ENCODE measurements at regions not wholly inside any gene's neighbourhood (a gene's known extent, or its start where the extent isn't known, plus 50 kb on each side); places are given as distances from the start of the nearest gene placed in this dataset.

DNA sequence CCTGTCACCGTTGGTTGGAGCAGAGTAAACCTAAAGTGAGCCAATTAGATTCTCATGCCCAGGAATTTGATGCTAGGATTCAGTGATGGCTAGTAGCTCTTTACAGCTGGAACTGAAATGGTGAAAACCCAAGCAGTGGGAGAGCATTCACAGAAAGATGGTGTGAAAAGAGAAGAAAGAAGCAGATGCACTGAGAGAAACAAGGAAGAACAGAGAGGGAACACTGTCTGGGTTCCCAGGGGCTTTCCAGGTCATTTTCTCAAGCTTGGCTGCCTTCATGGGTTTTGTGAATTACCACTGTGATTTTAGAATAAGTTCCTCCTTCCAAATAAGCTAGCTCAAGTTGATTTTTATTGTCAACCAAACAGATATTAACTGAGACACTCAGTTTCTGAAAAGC lies 104.1 kb upstream of the AKIRIN2 start:
- TF ChIP-seq, protein P1, sequence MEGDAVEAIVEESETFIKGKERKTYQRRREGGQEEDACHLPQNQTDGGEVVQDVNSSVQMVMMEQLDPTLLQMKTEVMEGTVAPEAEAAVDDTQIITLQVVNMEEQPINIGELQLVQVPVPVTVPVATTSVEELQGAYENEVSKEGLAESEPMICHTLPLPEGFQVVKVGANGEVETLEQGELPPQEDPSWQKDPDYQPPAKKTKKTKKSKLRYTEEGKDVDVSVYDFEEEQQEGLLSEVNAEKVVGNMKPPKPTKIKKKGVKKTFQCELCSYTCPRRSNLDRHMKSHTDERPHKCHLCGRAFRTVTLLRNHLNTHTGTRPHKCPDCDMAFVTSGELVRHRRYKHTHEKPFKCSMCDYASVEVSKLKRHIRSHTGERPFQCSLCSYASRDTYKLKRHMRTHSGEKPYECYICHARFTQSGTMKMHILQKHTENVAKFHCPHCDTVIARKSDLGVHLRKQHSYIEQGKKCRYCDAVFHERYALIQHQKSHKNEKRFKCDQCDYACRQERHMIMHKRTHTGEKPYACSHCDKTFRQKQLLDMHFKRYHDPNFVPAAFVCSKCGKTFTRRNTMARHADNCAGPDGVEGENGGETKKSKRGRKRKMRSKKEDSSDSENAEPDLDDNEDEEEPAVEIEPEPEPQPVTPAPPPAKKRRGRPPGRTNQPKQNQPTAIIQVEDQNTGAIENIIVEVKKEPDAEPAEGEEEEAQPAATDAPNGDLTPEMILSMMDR (IDR thresholded peaks at IDR 0.05; ENCODE audit: unreplicated experiment): no peak
- CTCF ChIA-PET: no interaction called here
- intact Hi-C loops (cut with micrococcal nuclease; ENCODE audit: unreplicated experiment): no loop called here
- H3K9me3 Mint-ChIP-seq (ENCODE audit: low read depth, unreplicated experiment): no peaks in the 10 kb centered on the region
- no peak overlapping the region for H3K4me3 Mint-ChIP-seq (ENCODE audit: low read depth, unreplicated experiment)
- no peaks in the 10 kb centered on the region for H3K36me3 Mint-ChIP-seq (ENCODE audit: insufficient read depth, unreplicated experiment)
- no TSS peak for BruUV-seq (replicated peaks)
- H3K27me3 Mint-ChIP-seq (ENCODE audit: unreplicated experiment): no peaks in the 10 kb centered on the region
- no peak overlapping the region for H3K27ac Mint-ChIP-seq (ENCODE audit: unreplicated experiment)
- no peaks in the 10 kb centered on the region for H3K4me1 Mint-ChIP-seq (ENCODE audit: low read depth, unreplicated experiment)
- DNase-seq: no peak

DNA sequence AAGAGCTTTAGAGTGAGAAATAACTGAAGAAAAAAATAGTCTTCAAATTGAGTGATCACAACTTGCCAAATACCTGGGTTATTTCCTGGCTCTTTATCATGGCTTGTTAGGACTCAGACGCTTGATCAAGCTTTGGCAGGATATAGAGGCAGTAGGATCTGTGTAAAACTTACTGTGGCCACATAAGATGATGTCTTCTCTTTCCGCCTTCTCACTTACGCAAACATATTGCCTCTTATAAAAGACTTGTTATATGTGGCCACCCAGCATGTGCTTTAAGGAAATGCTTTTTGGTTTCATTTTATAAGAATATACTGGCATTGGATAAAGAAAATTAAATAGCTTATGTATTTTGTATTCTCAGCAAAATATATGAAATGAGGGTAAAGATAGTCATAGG lies 101.8 kb upstream of the AKIRIN2 start:
- no peaks in the 10 kb centered on the region for H3K4me1 Mint-ChIP-seq (ENCODE audit: low read depth, unreplicated experiment)
- BruUV-seq (replicated peaks): no TSS peak
- no peak for DNase-seq
- CTCF ChIA-PET: no interaction called here
- H3K36me3 Mint-ChIP-seq (ENCODE audit: insufficient read depth, unreplicated experiment): no peaks in the 10 kb centered on the region
- H3K4me3 Mint-ChIP-seq (ENCODE audit: low read depth, unreplicated experiment): no peak overlapping the region
- intact Hi-C loops (cut with micrococcal nuclease; ENCODE audit: unreplicated experiment): no loop called here
- no peaks in the 10 kb centered on the region for H3K9me3 Mint-ChIP-seq (ENCODE audit: low read depth, unreplicated experiment)
- no peaks in the 10 kb centered on the region for H3K27me3 Mint-ChIP-seq (ENCODE audit: unreplicated experiment)
- TF ChIP-seq, protein P1 (IDR thresholded peaks at IDR 0.05; ENCODE audit: unreplicated experiment): no peak
- no peak overlapping the region for H3K27ac Mint-ChIP-seq (ENCODE audit: unreplicated experiment)

- Mint-ChIP-seq H3K27ac (ENCODE audit: unreplicated experiment) (no peak overlapping the region), H3K4me1 (ENCODE audit: low read depth, unreplicated experiment) (no peaks in the 10 kb centered on the region), H3K36me3 (ENCODE audit: insufficient read depth, unreplicated experiment) (no peaks in the 10 kb centered on the region), H3K9me3 (ENCODE audit: low read depth, unreplicated experiment) (no peaks in the 10 kb centered on the region), H3K4me3 (ENCODE audit: low read depth, unreplicated experiment) (no peak overlapping the region), H3K27me3 (ENCODE audit: unreplicated experiment) (no peaks in the 10 kb centered on the region)
- CTCF ChIA-PET: interaction anchor here (0.7 kb wide), 1 partner anchor 681 kb away, joined by 8 read pairs; no protein-coding TSS in a partner anchor
- intact Hi-C loops (cut with micrococcal nuclease; ENCODE audit: unreplicated experiment): loop anchor here (10.0 kb wide), 1 partner anchor 105 kb away; no protein-coding TSS in a partner anchor
- BruUV-seq (replicated peaks): no TSS peak
- TF ChIP-seq, protein P1 (IDR thresholded peaks at IDR 0.05; ENCODE audit: unreplicated experiment): no peak
- no peak for DNase-seq
These were observed 97.6 kb upstream of the AKIRIN2 start for GRCh38 chr6:87799651-87800050.

DNA sequence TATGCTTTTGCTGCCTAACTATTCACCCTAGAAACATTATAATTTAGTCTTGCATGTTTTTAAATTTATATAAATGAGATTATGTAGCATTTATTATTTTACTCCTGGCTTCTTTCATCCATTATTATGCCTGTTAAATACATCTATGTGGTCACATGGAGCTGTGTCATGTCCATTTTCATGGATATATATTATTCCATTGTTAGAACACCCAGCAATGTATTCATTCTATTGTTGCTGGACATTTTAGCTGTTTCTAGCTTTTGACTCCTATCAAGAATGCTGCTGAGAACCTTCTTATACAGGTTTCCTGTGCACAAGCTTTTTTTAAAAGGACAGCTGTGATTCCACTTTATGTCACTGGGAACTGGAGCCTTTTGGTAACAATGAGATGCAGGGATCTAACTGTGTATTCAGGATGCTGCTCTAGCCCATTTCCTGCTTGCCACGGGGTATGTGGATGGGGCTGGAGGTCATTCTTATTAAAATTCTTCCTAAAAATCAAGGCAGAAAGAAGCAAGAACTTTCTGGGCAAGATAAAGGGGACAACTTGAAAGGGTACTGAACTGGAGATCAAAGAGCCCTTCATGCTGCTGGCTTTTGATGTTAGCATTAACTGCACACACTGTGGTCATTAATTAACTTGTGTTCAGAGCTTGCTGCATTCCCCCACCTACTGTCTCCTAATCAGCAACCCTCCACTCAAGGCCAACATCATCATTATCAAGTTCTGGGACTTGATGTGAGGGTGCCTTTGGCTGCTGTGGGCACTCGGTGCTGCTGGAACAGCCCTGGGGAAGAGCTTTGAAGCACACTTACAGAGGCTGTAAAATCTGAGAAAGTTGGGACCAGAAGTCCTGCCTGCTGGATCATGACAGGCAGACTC lies 96.6 kb upstream of the AKIRIN2 start:
- H3K9me3 Mint-ChIP-seq (ENCODE audit: low read depth, unreplicated experiment): no peaks in the 10 kb centered on the region
- no peak overlapping the region for H3K27ac Mint-ChIP-seq (ENCODE audit: unreplicated experiment)
- intact Hi-C loops (cut with micrococcal nuclease; ENCODE audit: unreplicated experiment): loop anchor here (10.0 kb wide), 1 partner anchor 104 kb away; no protein-coding TSS in a partner anchor
- no peak overlapping the region for H3K4me3 Mint-ChIP-seq (ENCODE audit: low read depth, unreplicated experiment)
- TF ChIP-seq, protein P1 (IDR thresholded peaks at IDR 0.05; ENCODE audit: unreplicated experiment): no peak
- H3K27me3 Mint-ChIP-seq (ENCODE audit: unreplicated experiment): no peaks in the 10 kb centered on the region
- BruUV-seq (replicated peaks): no TSS peak
- CTCF ChIA-PET: no interaction called here
- H3K4me1 Mint-ChIP-seq (ENCODE audit: low read depth, unreplicated experiment): no peaks in the 10 kb centered on the region
- no peaks in the 10 kb centered on the region for H3K36me3 Mint-ChIP-seq (ENCODE audit: insufficient read depth, unreplicated experiment)
- DNase-seq: no peak
